ENCODE measurements at regions not wholly inside any gene's neighbourhood (a gene's known extent, or its start where the extent isn't known, plus 50 kb on each side); places are given as distances from the start of the nearest gene placed in this dataset.
"Not testable (repeated sequence)": the region's sequence is repeated elsewhere in the genome, so short reads cannot be mapped to it uniquely, and the experiment has no call there.

DNA sequence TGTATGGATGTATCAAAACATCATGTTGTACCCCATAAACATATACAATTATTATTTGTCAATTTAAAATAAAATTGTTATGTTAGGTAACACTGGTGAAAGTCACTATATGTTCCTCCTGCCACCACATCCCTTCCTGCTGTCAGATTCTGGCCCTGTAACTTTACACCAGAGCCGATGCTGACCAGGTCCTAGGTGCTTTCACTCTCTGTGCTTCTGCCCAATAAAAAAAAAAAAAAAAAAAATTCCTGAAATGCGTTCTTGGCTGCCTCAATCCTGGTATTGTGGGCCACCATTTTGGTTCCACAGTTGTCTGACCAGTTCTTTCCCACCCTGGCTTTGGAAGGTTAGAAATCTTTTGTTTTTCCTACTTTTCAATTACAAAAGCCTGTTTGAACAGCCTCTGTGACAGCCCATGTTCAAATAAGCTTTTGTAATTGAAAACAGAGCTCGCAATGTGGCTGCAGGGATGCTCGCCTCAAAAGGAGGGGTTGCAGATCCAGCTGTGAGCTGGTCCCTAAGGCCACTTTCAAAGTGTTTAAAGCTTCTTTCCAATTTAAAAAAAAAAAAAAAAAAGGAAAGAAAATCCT, 831.0 kb upstream of the EEF2KMT start:
- DNase-seq = no peak

DNA sequence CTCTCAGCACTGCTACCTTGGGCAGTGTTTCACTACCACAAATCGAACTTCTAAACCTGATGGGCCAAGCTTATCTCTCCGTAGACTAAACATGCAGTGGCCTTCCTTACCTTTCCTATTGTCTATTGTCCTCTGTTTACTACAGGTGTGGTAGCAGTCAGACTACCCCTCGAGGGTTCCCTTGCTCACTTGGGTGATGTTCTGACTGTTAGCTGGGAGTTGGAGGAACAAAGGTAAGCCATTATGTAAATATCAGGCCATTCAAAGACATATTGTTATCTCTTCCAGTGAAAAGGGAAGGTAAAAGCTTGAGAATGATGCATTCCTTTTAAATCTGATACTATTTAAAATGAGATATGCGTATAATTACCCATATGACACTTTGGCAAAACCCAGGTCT, 828.3 kb upstream of the EEF2KMT start:
- DNase-seq = no peak

DNA sequence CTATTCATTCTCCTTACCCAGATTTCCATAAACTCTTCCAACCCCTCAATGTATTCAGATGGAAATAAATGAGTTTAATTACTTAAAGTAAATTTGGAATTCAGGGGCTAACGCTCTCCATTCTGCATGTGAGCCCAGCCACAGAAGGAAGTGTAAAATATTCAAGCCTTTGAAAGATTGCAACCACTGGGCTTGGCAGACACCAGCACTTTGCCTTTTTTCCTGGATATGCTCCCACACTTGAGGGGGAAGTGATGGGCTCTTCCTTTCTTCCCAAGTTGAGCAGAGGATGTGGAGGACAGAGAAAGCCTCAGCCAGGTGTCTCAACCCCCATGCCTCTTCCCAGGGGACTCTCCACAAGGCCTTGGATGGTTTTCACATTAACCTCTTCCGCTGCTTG, 825.1 kb upstream of the EEF2KMT start:
- DNase-seq = no peak

GRCh38 chr16:5918567-5919130, 821.1 kb upstream of the EEF2KMT start:
- no peak for DNase-seq

DNA sequence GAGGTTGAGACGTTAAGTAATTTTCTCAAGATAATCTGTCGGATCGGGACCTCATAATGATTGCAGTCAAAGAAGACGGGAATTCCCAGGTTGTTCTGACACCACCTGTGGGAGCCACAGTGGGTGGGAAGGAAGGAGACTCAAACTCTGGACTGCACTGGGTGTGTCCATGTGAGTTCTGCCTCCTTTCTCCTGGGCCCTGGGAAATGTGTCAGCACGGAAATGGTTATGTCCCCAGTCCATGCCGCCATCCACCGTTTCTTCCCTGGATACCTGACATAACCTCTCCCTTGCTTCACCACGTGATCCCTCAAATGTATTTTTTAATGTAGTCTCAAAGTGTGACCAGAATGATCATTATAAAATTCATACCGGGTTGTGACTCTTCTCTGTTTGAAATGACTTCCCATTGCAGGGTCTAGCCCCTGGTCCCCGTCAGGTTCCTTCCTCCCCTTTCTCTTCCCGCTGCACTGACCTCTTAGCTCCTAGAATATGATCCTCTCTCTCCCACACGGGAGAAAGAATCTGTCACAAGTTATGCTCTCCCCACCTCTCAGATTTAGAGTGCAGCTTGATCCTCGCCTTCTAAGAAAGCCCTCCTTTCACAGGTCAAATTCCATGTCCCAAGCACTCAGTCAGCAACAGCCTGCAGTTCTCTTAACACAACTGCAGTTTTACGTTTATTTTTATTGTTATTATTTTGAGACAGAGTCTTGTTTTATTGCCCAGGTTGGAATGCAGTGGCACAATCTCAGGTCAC, 820.0 kb upstream of the EEF2KMT start:
- no peak for DNase-seq

GRCh38 chr16:5916711-5917191, 819.2 kb upstream of the EEF2KMT start:
- DNase-seq = no peak

GRCh38 chr16:5911241-5911640, 813.6 kb upstream of the EEF2KMT start:
- no peak for DNase-seq

DNA sequence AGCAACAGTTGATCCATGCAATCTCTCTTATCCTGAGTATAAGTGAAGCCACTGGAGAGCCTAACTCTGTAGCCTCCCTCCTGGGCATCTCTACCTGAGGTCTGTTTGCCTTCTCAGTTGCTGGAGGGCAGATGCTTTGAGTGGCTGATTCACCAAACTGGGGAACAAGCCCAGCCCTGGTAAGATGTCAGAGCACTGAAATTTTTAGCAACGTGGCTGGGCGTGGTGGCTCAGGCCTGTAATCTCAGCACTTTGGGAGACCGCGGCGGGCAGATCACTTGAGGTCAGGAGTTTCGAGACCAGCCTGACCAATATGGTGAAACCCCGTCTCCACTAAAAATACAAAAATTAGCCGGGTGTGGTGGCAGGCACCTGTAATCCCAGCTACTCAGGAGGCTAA, 812.0 kb upstream of the EEF2KMT start:
- DNase-seq = not testable (repeated sequence)

GRCh38 chr16:5907544-5907943, 809.9 kb upstream of the EEF2KMT start:
- DNase-seq = no peak

DNA sequence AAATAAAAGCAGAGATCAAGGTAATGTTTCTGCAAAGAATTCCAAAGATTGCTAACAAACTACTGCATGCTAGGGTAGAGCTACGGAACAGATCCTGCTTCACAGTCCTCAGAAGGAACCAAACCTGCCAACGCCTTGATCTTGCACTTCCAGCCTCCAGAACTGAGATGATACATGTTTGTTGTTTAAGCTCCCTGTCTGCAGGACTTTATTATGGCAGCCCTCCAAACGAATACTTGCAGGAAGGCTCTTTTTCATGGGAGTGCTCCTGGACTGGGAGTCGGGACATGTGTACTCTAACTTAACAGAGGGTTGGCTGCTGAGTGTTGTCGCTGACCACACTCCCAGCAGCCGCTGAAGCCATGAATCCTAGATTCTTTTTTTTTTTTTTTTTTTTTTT, 808.8 kb upstream of the EEF2KMT start:
- DNase-seq = no peak

- no peak for DNase-seq
Measured at GRCh38 chr16:5905935-5906334, 808.3 kb upstream of the EEF2KMT start.

DNA sequence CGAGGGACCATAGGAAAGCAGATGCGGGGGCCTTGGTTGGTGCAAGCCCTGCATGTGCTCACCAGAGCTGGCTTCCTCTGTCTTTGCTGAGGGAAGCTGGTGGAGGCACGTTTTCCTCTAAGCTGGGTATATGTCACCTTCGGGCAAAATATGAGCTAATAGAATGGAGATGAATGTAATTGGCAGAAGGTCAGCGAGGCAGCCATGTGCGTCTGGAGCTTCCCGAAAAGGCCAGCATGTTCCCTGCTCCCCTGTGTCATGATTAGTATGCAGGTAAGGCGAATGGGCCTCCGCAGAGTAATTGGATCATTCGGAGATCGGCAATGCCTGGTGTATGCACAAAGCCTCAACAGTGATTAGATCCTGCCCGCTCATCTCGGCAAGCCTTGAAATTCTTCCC, 806.2 kb upstream of the EEF2KMT start:
- DNase-seq = no peak

DNA sequence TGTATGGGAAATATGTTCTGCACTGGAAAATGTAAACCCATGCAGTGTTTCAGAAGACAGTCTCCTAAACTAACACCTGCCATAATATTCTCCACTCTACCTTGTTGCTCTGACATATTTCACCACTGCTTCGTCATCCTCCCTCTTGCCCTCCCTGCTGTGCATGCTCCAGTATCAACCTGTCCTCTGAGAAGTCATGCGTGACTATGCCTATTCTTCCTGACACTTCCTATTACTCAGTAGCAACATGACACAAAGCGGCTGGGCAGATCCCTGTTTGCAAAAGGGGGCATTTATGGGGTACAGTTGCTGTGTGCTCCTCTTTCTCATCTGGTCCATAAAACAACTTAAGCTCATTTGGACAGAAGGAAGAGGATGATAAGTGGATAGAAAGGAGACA, 805.6 kb upstream of the EEF2KMT start:
- no peak for DNase-seq

DNA sequence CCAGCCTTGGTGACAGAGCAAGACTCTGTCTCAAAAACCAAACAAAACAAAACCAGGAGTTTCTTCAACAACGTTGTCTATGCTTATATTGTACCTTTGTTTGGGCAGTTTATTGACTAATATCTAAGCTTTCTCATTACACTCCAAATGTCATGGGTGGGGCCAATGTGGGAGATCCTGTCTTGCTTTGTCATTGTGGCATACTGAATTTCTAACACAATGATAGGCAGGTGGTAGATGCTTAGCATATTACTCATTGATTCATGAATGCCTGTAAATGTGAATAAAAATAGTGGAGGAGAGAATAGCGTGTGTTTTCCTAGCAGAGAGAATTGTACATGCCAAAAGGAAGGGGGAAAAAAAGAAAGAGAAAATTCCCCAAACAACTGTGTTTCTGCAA, 802.5 kb upstream of the EEF2KMT start:
- DNase-seq = no peak

DNA sequence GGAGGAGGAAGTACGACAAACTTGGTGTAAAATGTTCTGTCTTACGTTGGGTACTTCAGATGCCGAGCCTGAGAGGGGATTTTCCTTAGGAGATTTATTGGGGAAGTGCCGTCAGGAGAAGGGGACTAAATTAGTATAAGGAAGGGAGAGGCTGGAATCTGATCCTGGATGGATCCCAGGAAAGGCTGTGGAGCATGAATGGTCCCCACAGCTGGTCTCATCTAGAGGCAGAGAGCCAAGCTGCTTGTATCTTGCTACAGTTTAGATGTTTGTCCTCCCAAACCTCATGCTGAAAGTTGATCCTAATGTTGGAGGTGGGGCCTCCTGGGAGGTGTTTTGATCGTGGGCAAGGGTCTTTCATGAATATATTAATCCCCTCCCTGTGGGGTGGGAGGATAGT, 798.4 kb upstream of the EEF2KMT start:
- no peak for DNase-seq

GRCh38 chr16:5895137-5895536, 797.5 kb upstream of the EEF2KMT start:
- no peak for DNase-seq

DNA sequence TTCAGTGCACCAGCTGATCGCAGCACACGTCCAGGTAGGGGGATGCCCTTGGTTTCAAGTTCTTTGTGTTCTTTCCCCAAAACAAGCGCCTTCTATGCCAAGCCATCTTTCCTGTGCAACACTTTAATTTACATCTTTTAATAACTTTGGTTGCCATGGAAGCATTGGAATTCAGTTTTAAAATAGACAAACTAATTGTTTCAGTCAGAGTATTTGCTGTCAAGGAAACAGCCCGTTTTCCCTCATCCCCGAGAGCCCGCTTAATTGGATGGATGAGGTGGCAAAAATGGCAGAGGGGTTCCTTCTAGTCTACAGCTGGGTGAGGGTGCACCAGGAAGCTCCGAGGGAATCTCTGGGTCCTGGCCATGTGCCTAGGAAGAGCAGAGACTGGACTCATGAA, 793.7 kb upstream of the EEF2KMT start:
- no peak for DNase-seq

- no peak for DNase-seq
Measured at GRCh38 chr16:5885521-5885920, 787.9 kb upstream of the EEF2KMT start.

DNA sequence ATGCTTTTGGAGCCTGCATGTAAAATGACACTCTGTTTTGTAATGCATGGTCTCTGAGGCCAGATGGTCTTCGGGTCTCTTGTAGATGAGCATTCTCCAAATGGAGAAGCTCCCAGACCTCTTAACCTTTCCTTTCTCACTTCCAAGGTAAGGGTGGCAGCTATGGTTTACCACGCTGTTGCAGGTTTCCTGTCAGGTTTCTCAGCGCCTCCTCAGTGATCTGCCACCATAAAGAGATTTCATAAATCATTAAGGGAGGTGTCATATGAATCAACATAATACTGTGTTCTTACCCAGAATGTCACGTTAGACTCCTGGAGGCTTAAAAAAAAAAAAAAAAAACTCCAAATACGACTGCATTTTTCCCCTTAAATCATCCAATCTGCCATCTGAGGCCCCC, 787.4 kb upstream of the EEF2KMT start:
- DNase-seq = no peak

DNA sequence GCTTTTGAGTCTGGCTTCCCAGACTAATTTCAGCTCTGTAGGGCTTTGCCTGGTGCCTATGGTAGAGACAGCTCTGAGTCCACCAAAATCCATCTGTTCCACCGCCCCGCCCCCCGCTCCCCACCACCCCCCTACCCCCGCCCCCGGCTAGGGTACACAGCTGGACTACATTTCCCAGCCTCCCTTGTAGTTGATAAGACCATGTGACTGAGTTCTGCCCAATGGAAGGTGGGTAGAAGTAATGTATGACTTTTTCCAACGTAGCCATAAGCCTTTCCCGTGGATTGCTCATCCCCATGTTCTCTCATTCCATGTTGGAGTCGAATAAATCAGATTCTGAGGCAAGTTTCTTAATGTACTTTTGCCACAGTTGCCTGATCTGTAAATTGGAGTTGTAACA, 786.7 kb upstream of the EEF2KMT start:
- DNase-seq = no peak

GRCh38 chr16:5882087-5882640, 784.6 kb upstream of the EEF2KMT start:
- no peak for DNase-seq

DNA sequence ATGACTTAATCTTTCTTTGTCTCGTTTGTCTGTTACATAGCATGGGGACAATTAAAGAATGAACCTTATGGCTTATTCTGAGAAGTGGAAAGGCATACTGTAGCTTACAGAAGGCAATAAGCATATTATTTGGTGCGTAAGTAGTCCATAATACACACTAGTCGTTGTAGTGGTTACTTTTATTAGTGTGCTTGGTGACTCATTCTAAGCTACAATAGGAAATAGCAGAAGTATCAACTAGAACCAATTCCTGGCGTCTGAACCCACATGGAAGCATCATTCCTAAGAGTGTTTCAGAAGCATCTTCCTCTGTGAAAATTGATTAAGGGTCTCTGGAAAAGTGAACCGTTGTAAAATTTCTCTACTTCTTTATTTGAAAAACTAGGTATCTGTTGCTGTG, 777.8 kb upstream of the EEF2KMT start:
- no peak for DNase-seq

GRCh38 chr16:5874899-5875298, 777.3 kb upstream of the EEF2KMT start:
- no peak for DNase-seq

GRCh38 chr16:5873221-5873620, 775.6 kb upstream of the EEF2KMT start:
- no peak for DNase-seq

Data from activated naive CD4-positive, alpha-beta T cell treated with anti-CD3 and anti-CD28 coated beads, Interleukin-2, amount 50 U/mL, for 16 hours (primary cell).